HepG2 (cell line): ENCODE measurements at regions not wholly inside any gene's neighbourhood (a gene's known extent, or its start where the extent isn't known, plus 50 kb on each side); places are given as distances from the start of the nearest gene placed in this dataset.

Experiments used
- CCDC6 ChIP-seq: sonication (generic); formaldehyde crosslinking; IDR thresholded peaks from 2 replicates; pipeline ENCODE4 v1.8.1; 2022; ENCODE audit warnings: mild to moderate bottlenecking, missing genetic modification reagents, moderate library complexity
- EZH2 ChIP-seq: conservative IDR thresholded peaks from 2 replicates; pipeline ENCODE4 v1.6.1; 2012; ENCODE audit warnings: mild to moderate bottlenecking, low read depth, low read length, moderate library complexity
- GATA4 ChIP-seq: sonication (generic); IDR thresholded peaks from 2 replicates; pipeline ENCODE4 v1.6.1; 2016; ENCODE audit warnings: antibody characterized with exemption, low read depth, borderline replicate concordance
- HOXA7 ChIP-seq: sonication (generic); formaldehyde crosslinking; IDR thresholded peaks from 2 replicates; pipeline ENCODE4 v1.8.1; 2022; ENCODE audit warnings: mild to moderate bottlenecking, missing genetic modification reagents, moderate library complexity
- HOXD1 ChIP-seq: sonication (generic); formaldehyde crosslinking; IDR thresholded peaks from 2 replicates; pipeline ENCODE4 v1.5.0; 2020; ENCODE audit warnings: missing genetic modification reagents
- MIER2 ChIP-seq: IDR thresholded peaks from 2 replicates; pipeline ENCODE4 v1.6.1; 2016; ENCODE audit warnings: missing biosample characterization, missing genetic modification reagents
- MZF1 ChIP-seq: sonication (generic); formaldehyde crosslinking; IDR thresholded peaks from 2 replicates; pipeline ENCODE4 v1.8.1; 2023; ENCODE audit warnings: mild to moderate bottlenecking, missing genetic modification reagents, borderline replicate concordance
- PCBP1 ChIP-seq: fragments of 200-400 bp; formaldehyde crosslinking; IDR thresholded peaks from 2 replicates; pipeline ENCODE4 v1.6.1; 2017; ENCODE audit warnings: mild to moderate bottlenecking, low read depth, low read length, borderline replicate concordance
- SALL1 ChIP-seq: sonication (generic); formaldehyde crosslinking; IDR thresholded peaks from 2 replicates; pipeline ENCODE4 v1.8.0; 2022; ENCODE audit warnings: mild to moderate bottlenecking, missing genetic modification reagents
- U2AF1 ChIP-seq: fragments of 200-400 bp; formaldehyde crosslinking; optimal IDR thresholded peaks from 2 replicates; pipeline ENCODE3; 2017; ENCODE audit warnings: mild to moderate bottlenecking, low read depth, low read length
- ZBTB7A ChIP-seq: sonication (generic); formaldehyde crosslinking; IDR thresholded peaks from 2 replicates; pipeline ENCODE4 v1.8.0; 2022; ENCODE audit warnings: mild to moderate bottlenecking, missing genetic modification reagents
- ZNF10 ChIP-seq: sonication (generic); formaldehyde crosslinking; IDR thresholded peaks from 2 replicates; pipeline ENCODE4 v1.4.0; 2020; ENCODE audit warnings: mild to moderate bottlenecking, low read depth, missing genetic modification reagents, borderline replicate concordance
- ZNF224 ChIP-seq: sonication (generic); formaldehyde crosslinking; IDR thresholded peaks from 2 replicates; pipeline ENCODE4 v1.5.0; 2020; ENCODE audit warnings: mild to moderate bottlenecking, missing genetic modification reagents
- ZNF329 ChIP-seq: sonication (generic); formaldehyde crosslinking; IDR thresholded peaks from 2 replicates; pipeline ENCODE4 v1.9.0; 2021; ENCODE audit warnings: low read depth, mild to moderate bottlenecking, missing genetic modification reagents
- ZNF441 ChIP-seq: sonication (generic); formaldehyde crosslinking; IDR thresholded peaks from 2 replicates; pipeline ENCODE4 v1.7.0; 2021; ENCODE audit warnings: missing genetic modification reagents, borderline replicate concordance
- ZNF674 ChIP-seq: sonication (generic); formaldehyde crosslinking; IDR thresholded peaks from 2 replicates; pipeline ENCODE4 v1.5.0; 2020; ENCODE audit warnings: low read depth, mild to moderate bottlenecking, missing genetic modification reagents
- ZNF772 ChIP-seq: sonication (generic); formaldehyde crosslinking; IDR thresholded peaks from 2 replicates; pipeline ENCODE4 v1.5.0; 2020; ENCODE audit warnings: mild to moderate bottlenecking, missing genetic modification reagents
- TF ChIP-seq, protein P1 (sequence below): IDR thresholded peaks from 2 replicates; pipeline ENCODE4 v1.6.1; 2018; ENCODE audit warnings: missing genetic modification reagents, mild to moderate bottlenecking, missing compliant biosample characterization
- TF ChIP-seq, protein P2 (sequence below): sonication (generic); formaldehyde crosslinking; IDR thresholded peaks from 2 replicates; pipeline ENCODE4 v1.5.0; 2020; ENCODE audit warnings: mild to moderate bottlenecking, missing genetic modification reagents
- TF ChIP-seq, protein P3 (sequence below): sonication (generic); formaldehyde crosslinking; IDR thresholded peaks from 2 replicates; pipeline ENCODE4 v1.5.1; 2020; ENCODE audit warnings: missing genetic modification reagents, mild to moderate bottlenecking, borderline replicate concordance
- TF ChIP-seq, protein P4 (sequence below): IDR thresholded peaks from 2 replicates; pipeline ENCODE4 v1.6.1; 2016; ENCODE audit warnings: control low read depth
- TF ChIP-seq, protein P5 (sequence below): sonication (generic); formaldehyde crosslinking; IDR thresholded peaks from 2 replicates; pipeline ENCODE4 v1.4.0; 2020; ENCODE audit warnings: missing genetic modification reagents

DNA sequence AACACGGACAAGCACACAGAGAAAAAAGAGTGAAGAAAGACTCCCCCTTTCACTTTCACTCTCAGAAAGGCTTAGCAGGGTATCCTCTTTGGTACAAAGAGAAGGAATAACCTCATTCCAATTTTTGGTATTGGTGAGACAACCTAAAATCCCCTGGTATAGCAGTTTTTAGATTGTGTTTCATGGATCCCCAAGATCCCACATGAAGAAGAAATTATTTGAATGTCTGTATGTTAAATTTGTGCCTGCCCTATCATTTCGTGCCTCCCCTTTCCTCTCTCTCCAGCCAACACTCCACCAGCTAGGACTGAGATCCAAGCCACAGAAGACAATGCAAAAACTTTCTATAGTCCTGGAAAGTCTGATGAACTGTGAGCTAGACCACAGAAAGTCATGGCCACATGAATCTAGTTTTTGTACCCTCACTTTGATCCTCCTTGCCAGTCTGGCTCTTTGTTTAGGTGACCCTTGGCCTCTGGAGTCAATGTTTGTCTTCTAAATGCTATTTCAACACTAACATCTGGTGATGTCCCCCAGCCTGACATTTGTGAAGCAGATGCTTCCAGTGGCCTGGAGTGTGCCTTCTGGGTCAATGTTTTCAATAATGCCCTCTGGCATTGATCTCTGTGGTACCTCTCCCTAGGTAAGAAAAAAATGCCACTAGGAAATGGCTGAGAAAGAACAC, 181.9 kb upstream of the BMP4 start (continued):
- peak; percentile 91; the same call in 1 of the 2 replicates for TF ChIP-seq GATA4
- TF ChIP-seq, protein P1, sequence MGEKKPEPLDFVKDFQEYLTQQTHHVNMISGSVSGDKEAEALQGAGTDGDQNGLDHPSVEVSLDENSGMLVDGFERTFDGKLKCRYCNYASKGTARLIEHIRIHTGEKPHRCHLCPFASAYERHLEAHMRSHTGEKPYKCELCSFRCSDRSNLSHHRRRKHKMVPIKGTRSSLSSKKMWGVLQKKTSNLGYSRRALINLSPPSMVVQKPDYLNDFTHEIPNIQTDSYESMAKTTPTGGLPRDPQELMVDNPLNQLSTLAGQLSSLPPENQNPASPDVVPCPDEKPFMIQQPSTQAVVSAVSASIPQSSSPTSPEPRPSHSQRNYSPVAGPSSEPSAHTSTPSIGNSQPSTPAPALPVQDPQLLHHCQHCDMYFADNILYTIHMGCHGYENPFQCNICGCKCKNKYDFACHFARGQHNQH (CRISPR knock-in tag) = peak; percentile 95
- peak; percentile 80 for TF ChIP-seq ZNF772
- TF ChIP-seq ZBTB7A = no peak
- no peak for TF ChIP-seq MZF1 (CRISPR knock-in tag)
- no peak for TF ChIP-seq CCDC6 (CRISPR knock-in tag)
- no peak for TF ChIP-seq HOXA7
- TF ChIP-seq ZNF329 = no peak
- TF ChIP-seq, protein P2, sequence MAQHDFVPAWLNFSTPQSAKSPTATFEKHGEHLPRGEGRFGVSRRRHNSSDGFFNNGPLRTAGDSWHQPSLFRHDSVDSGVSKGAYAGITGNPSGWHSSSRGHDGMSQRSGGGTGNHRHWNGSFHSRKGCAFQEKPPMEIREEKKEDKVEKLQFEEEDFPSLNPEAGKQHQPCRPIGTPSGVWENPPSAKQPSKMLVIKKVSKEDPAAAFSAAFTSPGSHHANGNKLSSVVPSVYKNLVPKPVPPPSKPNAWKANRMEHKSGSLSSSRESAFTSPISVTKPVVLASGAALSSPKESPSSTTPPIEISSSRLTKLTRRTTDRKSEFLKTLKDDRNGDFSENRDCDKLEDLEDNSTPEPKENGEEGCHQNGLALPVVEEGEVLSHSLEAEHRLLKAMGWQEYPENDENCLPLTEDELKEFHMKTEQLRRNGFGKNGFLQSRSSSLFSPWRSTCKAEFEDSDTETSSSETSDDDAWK (CRISPR knock-in tag) = no peak
- no peak for TF ChIP-seq ZNF10 (CRISPR knock-in tag)
- TF ChIP-seq ZNF224 (CRISPR knock-in tag) = no peak
- peak; percentile 100 for TF ChIP-seq SALL1 (CRISPR knock-in tag)
- peak; percentile 68; the same call in 1 of the 2 replicates for TF ChIP-seq MIER2 (CRISPR knock-in tag)
- TF ChIP-seq, protein P3, sequence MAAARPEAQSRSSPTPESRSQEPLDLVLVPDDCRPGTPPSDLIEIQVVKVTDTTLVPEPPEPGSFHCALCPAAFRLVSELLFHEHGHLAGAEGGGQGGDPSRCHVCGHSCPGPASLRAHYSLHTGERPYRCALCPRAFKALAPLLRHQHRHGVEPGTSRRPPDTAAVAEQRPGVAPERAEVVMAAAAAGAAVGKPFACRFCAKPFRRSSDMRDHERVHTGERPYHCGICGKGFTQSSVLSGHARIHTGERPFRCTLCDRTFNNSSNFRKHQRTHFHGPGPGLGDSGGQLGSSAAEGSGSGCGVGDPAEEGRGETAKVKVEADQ (CRISPR knock-in tag) = 0 out of 2 replicates have a peak, but pooled peaks have one; percentile 43
- no peak for TF ChIP-seq U2AF1
- TF ChIP-seq HOXD1 (CRISPR knock-in tag) = peak; percentile 96
- no peak for TF ChIP-seq PCBP1
- TF ChIP-seq EZH2 = no peak
- TF ChIP-seq, protein P4, sequence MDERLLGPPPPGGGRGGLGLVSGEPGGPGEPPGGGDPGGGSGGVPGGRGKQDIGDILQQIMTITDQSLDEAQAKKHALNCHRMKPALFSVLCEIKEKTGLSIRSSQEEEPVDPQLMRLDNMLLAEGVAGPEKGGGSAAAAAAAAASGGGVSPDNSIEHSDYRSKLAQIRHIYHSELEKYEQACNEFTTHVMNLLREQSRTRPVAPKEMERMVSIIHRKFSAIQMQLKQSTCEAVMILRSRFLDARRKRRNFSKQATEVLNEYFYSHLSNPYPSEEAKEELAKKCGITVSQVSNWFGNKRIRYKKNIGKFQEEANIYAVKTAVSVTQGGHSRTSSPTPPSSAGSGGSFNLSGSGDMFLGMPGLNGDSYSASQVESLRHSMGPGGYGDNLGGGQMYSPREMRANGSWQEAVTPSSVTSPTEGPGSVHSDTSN (CRISPR knock-in tag) = no peak
- TF ChIP-seq, protein P5, sequence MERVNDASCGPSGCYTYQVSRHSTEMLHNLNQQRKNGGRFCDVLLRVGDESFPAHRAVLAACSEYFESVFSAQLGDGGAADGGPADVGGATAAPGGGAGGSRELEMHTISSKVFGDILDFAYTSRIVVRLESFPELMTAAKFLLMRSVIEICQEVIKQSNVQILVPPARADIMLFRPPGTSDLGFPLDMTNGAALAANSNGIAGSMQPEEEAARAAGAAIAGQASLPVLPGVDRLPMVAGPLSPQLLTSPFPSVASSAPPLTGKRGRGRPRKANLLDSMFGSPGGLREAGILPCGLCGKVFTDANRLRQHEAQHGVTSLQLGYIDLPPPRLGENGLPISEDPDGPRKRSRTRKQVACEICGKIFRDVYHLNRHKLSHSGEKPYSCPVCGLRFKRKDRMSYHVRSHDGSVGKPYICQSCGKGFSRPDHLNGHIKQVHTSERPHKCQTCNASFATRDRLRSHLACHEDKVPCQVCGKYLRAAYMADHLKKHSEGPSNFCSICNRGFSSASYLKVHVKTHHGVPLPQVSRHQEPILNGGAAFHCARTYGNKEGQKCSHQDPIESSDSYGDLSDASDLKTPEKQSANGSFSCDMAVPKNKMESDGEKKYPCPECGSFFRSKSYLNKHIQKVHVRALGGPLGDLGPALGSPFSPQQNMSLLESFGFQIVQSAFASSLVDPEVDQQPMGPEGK (CRISPR knock-in tag) = peak; percentile 90
- 0 out of 2 replicates have a peak, but pooled peaks have one; percentile 41 for TF ChIP-seq ZNF441 (CRISPR knock-in tag)
- TF ChIP-seq ZNF674 (CRISPR knock-in tag) = no peak
